RWPE1 (cell line): ENCODE measurements at regions not wholly inside any gene's neighbourhood (a gene's known extent, or its start where the extent isn't known, plus 50 kb on each side); places are given as distances from the start of the nearest gene placed in this dataset.

Experiments
- CTCF ChIA-PET: fragments of 350-600 bp; sonication (Branson Sonifier 250); formaldehyde crosslinking; extraction: SDS; loops from one replicate; lab custom pipeline; 2021; lab: Yijun Ruan, JAX
- POLR2A ChIA-PET: fragments of 400-600 bp; formaldehyde crosslinking; extraction: SDS; loops from one replicate; lab custom pipeline; 2020; ENCODE audit warnings: antibody characterized with exemption; ENCODE audit not compliant: low non-redundant PET; lab: Yijun Ruan, JAX
- DNase-seq: peaks from one replicate; pipeline ENCODE4 v3.0.0; 2012; ENCODE audit warnings: low spot score
- H3K27ac ChIP-seq: fragments of 450-650 bp; 2 replicates; pipeline ENCODE4 v1.5.1; 2017
- CTCF ChIP-seq: fragments of 450-650 bp; conservative IDR thresholded peaks from 2 replicates; pipeline ENCODE4 v1.5.1; 2017; ENCODE audit warnings: low read depth, mild to moderate bottlenecking

- no peak for DNase-seq
- no peak overlapping the region for H3K27ac ChIP-seq
- POLR2A ChIA-PET, result no interaction called here
- CTCF ChIA-PET, result no interaction called here
- no peak for TF ChIP-seq CTCF
These were observed 374.6 kb upstream of the ARGLU1 start for GRCh38 chr13:106942563-106942962.

DNA sequence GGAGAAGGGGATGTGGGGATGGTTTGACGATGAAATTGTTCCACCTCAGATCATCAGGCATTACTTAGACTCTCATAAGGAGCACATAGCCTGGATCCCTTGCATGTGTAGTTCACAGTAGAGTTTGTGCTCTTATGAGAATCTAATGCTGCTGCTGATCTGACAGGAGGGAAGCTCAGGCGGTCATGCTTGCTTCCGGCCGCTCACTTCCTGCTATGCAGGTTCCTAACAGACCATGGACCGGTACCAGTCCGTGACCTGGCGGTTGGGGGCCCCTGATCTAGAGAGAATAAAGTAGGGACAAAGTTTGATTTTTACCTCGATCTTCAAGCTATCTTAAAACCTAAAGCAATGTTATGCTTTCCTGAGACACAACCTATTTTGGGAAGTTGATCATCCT is 373.8 kb upstream of the ARGLU1 start:
- CTCF ChIA-PET, result no interaction called here
- POLR2A ChIA-PET, result no interaction called here
- DNase-seq, result no peak
- H3K27ac ChIP-seq, result no peak overlapping the region
- no peak for TF ChIP-seq CTCF

GRCh38 chr13:106927421-106927820 is 359.5 kb upstream of the ARGLU1 start:
- H3K27ac ChIP-seq, result no peak overlapping the region
- CTCF ChIA-PET, result interaction anchor here (0.6 kb wide), 1 partner anchor 43 kb away, joined by 5 read pairs; no protein-coding TSS in a partner anchor
- POLR2A ChIA-PET, result no interaction called here
- TF ChIP-seq CTCF, result no peak
- no peak for DNase-seq

DNA sequence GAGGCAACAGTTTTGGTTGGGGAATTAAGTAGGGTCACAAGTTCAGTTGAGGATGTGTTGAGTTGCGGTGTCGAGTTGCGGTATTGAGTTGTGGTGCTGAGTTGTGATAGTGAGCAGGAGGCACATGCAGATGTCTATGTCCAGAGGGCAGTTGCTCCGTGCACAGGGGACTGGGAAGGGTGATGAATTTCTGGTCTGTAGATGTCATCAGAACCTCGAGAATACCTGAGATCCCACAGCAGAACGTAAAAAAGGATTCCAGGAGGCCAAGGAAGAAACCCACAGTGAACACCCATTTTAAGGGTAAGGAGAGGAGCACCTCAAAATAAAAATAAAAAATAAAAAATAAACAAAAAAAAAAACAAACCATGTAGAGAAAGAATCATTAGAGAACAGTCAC is 354.4 kb upstream of the ARGLU1 start:
- ChIA-PET CTCF (interaction anchor here (0.6 to 0.7 kb wide), 2 partner anchors 208 to 1353 kb away, joined by 3 to 5 read pairs; no protein-coding TSS in a partner anchor), POLR2A (no interaction called here)
- no peak for TF ChIP-seq CTCF
- no peak for DNase-seq
- no peak overlapping the region for H3K27ac ChIP-seq

- DNase-seq, result no peak
- H3K27ac ChIP-seq, result no peak overlapping the region
- ChIA-PET CTCF (no interaction called here), POLR2A (no interaction called here)
- no peak for TF ChIP-seq CTCF
These were observed 351.7 kb upstream of the ARGLU1 start for GRCh38 chr13:106919638-106920037.

DNA sequence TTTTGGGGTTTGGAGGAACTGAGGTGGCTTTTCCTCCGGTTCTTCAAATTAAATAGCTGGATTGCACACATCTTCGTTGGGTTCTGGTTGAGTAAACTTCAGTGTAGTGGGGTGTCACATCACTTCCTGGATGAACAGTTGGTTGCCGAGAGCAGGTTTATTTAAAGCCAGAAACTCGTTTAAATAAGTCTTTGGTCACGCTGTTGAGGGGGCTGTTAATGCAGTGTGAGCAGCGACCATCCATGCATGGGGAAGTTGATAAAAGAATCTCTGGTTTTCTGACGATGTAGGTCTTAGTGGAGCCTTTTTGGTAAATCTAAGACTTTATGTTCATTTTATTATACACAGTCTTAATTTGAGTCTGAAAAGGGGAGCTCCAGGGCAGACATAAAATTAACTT is 351.2 kb upstream of the ARGLU1 start:
- H3K27ac ChIP-seq, result no peak overlapping the region
- no peak for DNase-seq
- ChIA-PET CTCF (no interaction called here), POLR2A (no interaction called here)
- no peak for TF ChIP-seq CTCF

DNA sequence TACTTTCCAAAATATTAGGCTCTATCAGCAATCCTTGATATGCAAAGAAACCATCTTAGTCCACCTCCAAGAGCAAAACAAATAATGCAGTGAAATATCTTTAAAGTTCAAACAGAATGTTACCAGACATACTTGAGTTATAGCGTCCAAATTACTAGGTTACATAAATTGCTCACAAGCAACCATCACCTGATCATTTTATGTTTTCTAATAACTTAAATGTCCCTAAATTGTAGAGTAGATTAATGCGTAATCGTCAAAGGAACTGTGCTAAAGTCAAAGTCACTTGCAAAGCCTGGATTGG is 350.6 kb upstream of the ARGLU1 start:
- H3K27ac ChIP-seq, result no peak overlapping the region
- ChIA-PET POLR2A (no interaction called here), CTCF (interaction anchor here (0.5 to 1.2 kb wide), 2 partner anchors 381 to 382 kb away, joined by 3 read pairs; no protein-coding TSS in a partner anchor)
- no peak for TF ChIP-seq CTCF
- DNase-seq, result no peak
